Omental fat pad (tissue), 3 donors: ENCODE measurements at regions not wholly inside any gene's neighbourhood (a gene's known extent, or its start where the extent isn't known, plus 50 kb on each side); places are given as distances from the start of the nearest gene placed in this dataset.
"Not testable (repeated sequence)": the region's sequence is repeated elsewhere in the genome, so short reads cannot be mapped to it uniquely, and the experiment has no call there.

Experiments used
- ATAC-seq: fragments of 150-250 bp; one replicate; pipeline ENCODE4 v1.9.1; 2016; ENCODE audit warnings: mild to moderate bottlenecking, moderate library complexity; ENCODE audit not compliant: low FRiP score
- DNase-seq: peaks from one replicate; pipeline ENCODE4 v3.0.0-alpha.2; 2019; ENCODE audit warnings: low spot score
- TF ChIP-seq, protein P1 (sequence below), 3 donors: fragments of 450-650 bp; IDR thresholded peaks; one replicate each; pipeline ENCODE4 v1.5.1; 2016 to 2017; ENCODE audit warnings: antibody characterized with exemption in 3 of 3, mild to moderate bottlenecking in 3 of 3, moderate library complexity in 2 of 3

- not testable (repeated sequence) for ATAC-seq
Observed at GRCh38 chrX:132302687-132303086, 83.4 kb upstream of the RAP2C start.

DNA sequence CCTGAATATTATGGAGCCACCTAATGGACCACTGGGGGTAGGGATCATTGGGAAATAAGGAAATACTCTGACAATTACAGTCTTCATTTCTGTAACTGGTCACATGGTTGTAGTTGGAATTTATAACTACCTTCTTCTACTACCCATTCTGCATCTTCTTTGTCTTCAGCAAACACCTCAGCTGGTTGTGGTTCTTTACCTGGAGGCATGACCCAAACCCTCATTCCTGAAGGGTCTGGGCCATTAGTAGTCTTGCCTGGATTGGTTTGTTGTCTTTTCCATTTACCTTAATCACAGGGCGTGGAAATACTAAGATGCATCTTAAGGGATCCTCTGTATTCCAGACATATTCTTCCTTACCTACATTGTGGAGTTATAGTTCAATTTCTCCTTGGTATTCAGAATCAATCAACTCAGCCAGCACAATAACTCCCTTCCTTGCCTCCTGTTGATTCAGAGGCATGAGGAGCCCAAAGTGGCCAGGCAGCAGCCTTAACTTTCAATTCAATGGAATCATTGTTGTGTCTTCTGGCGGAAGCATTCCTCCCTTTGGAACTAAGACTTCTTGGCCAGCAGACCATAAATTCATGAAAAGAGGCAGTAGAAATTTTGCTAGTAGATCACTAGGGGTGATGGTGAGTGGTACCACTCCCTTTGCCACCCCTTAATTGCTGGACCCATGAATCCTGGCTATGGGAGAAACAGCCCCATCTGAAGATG, 75.7 kb upstream of the RAP2C start:
- TF ChIP-seq, protein P1, sequence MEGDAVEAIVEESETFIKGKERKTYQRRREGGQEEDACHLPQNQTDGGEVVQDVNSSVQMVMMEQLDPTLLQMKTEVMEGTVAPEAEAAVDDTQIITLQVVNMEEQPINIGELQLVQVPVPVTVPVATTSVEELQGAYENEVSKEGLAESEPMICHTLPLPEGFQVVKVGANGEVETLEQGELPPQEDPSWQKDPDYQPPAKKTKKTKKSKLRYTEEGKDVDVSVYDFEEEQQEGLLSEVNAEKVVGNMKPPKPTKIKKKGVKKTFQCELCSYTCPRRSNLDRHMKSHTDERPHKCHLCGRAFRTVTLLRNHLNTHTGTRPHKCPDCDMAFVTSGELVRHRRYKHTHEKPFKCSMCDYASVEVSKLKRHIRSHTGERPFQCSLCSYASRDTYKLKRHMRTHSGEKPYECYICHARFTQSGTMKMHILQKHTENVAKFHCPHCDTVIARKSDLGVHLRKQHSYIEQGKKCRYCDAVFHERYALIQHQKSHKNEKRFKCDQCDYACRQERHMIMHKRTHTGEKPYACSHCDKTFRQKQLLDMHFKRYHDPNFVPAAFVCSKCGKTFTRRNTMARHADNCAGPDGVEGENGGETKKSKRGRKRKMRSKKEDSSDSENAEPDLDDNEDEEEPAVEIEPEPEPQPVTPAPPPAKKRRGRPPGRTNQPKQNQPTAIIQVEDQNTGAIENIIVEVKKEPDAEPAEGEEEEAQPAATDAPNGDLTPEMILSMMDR (IDR thresholded peaks at IDR 0.05): no peak
- ATAC-seq (no peak), DNase-seq (no peak)

More at GRCh38 chrX:132302687-132303086, 83.4 kb upstream of the RAP2C start:
- not testable (repeated sequence) for DNase-seq

- TF ChIP-seq, protein P1 (IDR thresholded peaks at IDR 0.05): no peak
- ATAC-seq: no peak
Observed at GRCh38 chrX:132294192-132294591, 74.9 kb upstream of the RAP2C start.

DNA sequence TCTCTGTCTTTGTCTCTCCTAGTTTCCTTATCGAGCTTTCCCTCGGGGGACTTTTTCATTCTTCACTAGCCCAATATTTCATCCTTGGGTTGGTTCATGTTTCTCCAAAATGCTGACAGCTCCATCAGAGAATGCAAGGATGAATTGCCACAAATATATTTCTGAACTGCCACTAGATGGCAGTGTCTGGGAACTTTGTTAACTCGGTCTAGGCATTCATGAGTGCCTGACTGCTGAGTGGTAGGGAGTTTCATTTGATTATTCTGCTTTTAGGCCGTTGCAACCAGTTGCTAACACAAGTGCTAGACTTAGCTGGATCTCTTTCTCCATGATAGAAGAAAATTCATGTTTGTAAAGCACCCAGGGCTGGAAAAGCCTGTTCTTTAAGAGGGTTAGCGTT, 73.5 kb upstream of the RAP2C start:
- ATAC-seq: no peak
- TF ChIP-seq, protein P1 (IDR thresholded peaks at IDR 0.05): no peak
- no peak for DNase-seq

More at GRCh38 chrX:132294192-132294591, 74.9 kb upstream of the RAP2C start:
- no peak for DNase-seq

DNA sequence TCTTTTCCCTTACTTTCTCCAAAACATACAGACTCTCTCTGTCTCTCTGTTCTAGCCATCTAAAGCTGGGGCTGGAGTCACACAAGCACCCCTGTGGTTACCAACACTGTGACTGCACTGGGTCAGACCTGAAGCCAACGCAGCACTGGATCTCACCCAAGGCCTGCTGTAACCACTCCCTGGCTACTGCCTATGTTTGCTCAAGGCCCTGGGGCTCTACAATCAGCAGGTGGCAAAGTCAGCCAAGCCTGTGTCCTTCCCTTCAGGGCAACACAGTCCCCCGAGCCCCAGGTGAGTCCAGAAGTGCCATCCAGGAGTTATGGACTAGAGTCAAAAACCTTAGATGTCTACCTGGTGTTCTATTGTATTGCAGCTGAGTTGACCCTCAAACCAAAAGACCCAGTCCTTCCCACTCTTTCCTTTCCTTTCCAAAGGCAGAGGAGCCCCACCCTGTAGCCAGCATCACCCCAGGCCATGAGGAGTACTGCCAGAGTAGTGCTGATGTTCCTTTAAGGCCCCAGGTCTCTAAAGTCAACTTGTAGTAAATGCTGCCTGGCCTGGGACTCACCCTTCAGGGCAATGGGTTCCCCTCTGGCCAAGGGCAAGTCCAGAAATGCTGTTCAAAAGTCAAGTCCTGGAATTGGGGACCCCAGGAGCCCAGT, 58.8 kb upstream of the RAP2C start:
- TF ChIP-seq, protein P1 (IDR thresholded peaks at IDR 0.05): no peak
- no peak for DNase-seq

GRCh38 chrX:132272826-132273225, 53.6 kb upstream of the RAP2C start:
- ATAC-seq (no peak), DNase-seq (no peak)
- TF ChIP-seq, protein P1 (IDR thresholded peaks at IDR 0.05): no peak

More for the DNA sequence above, 58.8 kb upstream of the RAP2C start:
- ATAC-seq: no peak

- TF ChIP-seq, protein P1 (IDR thresholded peaks at IDR 0.05): no peak
- DNase-seq (no peak), ATAC-seq (no peak)
Observed at GRCh38 chrX:132271311-132271778, 52.1 kb upstream of the RAP2C start.
